DOHH2 (cell line): ENCODE measurements at regions not wholly inside any gene's neighbourhood (a gene's known extent, or its start where the extent isn't known, plus 50 kb on each side); places are given as distances from the start of the nearest gene placed in this dataset.

Source experiments
- CTCF ChIP-seq: fragments of 200-600 bp; sonication (generic); IDR thresholded peaks from one replicate; pipeline ENCODE4 v1.5.1; 2014; ENCODE audit warnings: antibody characterized with exemption, mild to moderate bottlenecking, low read depth, low read length; ENCODE audit not compliant: poor library complexity, severe bottlenecking
- EZH2phosphoT487 ChIP-seq: fragments of 200-600 bp; sonication (generic); IDR thresholded peaks from 2 replicates; pipeline ENCODE4 v1.6.1; 2017; ENCODE audit warnings: borderline replicate concordance, mild to moderate bottlenecking, antibody characterized with exemption, low read length, moderate library complexity, mixed read lengths

GRCh38 chr2:185044323-185044874, 446.1 kb downstream of the ZNF804A start:
- no peak for TF ChIP-seq CTCF
- TF ChIP-seq EZH2phosphoT487 = no peak
